ENCODE measurements at regions not wholly inside any gene's neighbourhood (a gene's known extent, or its start where the extent isn't known, plus 50 kb on each side); places are given as distances from the start of the nearest gene placed in this dataset.

GRCh38 chr16:79388396-79388795, 212.1 kb downstream of the MAF start:
- Histone ChIP-seq H3K9me1 (ENCODE audit: insufficient read depth, low read length) (no peaks in the 10 kb centered on the region), H3K4me2 (ENCODE audit: low read depth, low read length) (no peak overlapping the region), H3K4me3 (ENCODE audit: insufficient read depth, low read depth, low read length) (no peak overlapping the region), H3K36me3 (ENCODE audit: control insufficient read depth, insufficient read depth, low read length) (no peaks in the 10 kb centered on the region), H2BK120ac (ENCODE audit: low read depth, low read length) (no peak overlapping the region), H4K20me1 (ENCODE audit: insufficient read depth, low read length) (no peaks in the 10 kb centered on the region), H3K14ac (replicated peaks; ENCODE audit: low read depth, low read length) (no peak overlapping the region), H2AK9ac (replicated peaks; ENCODE audit: low read depth, low read length, poor library complexity) (no peak overlapping the region), H3K18ac (ENCODE audit: low read depth, low read length) (no peak overlapping the region), H3K27ac (ENCODE audit: insufficient read depth, low read length) (no peak overlapping the region), H3K23ac (ENCODE audit: low read depth, low read length) (no peak overlapping the region), H2AFZ (replicated peaks; ENCODE audit: low read length, poor library complexity) (no peak overlapping the region), H4K5ac (ENCODE audit: low read depth, low read length) (no peak overlapping the region), H2BK5ac (ENCODE audit: low read depth, low read length, poor library complexity, severe bottlenecking) (no peak overlapping the region), H3K9ac (ENCODE audit: low read depth, low read length) (no peak overlapping the region), H2BK20ac (ENCODE audit: low read depth, low read length) (no peak overlapping the region), H4K8ac (ENCODE audit: low read depth in 2 of 2, low read length in 2 of 2) (no peak overlapping the region), H4K91ac (ENCODE audit: insufficient read depth, low read depth, low read length) (no peak overlapping the region), H2BK15ac (ENCODE audit: low read depth, low read length) (no peak overlapping the region), H2AK5ac (ENCODE audit: low read depth, low read length) (no peak overlapping the region), H3K27me3 (ENCODE audit: control insufficient read depth, insufficient read depth, low read length) (no peaks in the 10 kb centered on the region), H3K9me3 (ENCODE audit: control insufficient read depth, insufficient read depth, low read length) (peaks cover 15% of the 10 kb centered on the region), H3K56ac (ENCODE audit: extremely low read depth, insufficient read depth, low read length) (no peak overlapping the region), H3K4ac (ENCODE audit: low read depth, low read length) (no peak overlapping the region), H3K4me1 (ENCODE audit: control insufficient read depth, insufficient read depth, low read length) (no peaks in the 10 kb centered on the region), H3K79me1 (ENCODE audit: low read depth in 1 of 2, low read length in 2 of 2) (no peaks in the 10 kb centered on the region)
- ATAC-seq (ENCODE audit: low read depth) (no peak), DNase-seq (no peak)
- CTCF ChIA-PET = no interaction called here
- intact Hi-C loops (cut with micrococcal nuclease) = no loop called here
- no TSS peak for BruUV-seq (replicated peaks)
- POLR2A ChIA-PET (ENCODE audit: unreplicated experiment) = no interaction called here
- in situ Hi-C loops (cut with MboI; ENCODE audit: low sequenced_read_pairs) = no loop called here
- dilution Hi-C loops (cut with HindIII; ENCODE audit: low sequenced_read_pairs, unreplicated experiment) = no loop called here
- TF ChIP-seq CEBPB (IDR thresholded peaks at IDR 0.05; ENCODE audit: low read depth, low read length) (no peak), BHLHE40 (IDR thresholded peaks at IDR 0.05; ENCODE audit: low read depth, low read length) (no peak), POLR2A (IDR thresholded peaks at IDR 0.05; ENCODE audit: low read depth, low read length) (no peak), NFE2L2 (IDR thresholded peaks at IDR 0.05; ENCODE audit: low read depth, low read length) (no peak), RCOR1 (IDR thresholded peaks at IDR 0.05; ENCODE audit: insufficient replicate concordance, low read length) (no peak), RAD21 (IDR thresholded peaks at IDR 0.05; ENCODE audit: low read length) (no peak), SMC3 (IDR thresholded peaks at IDR 0.05; ENCODE audit: low read depth, low read length) (no peak), USF2 (IDR thresholded peaks at IDR 0.05; ENCODE audit: low read depth, low read length) (no peak), CHD1 (IDR thresholded peaks at IDR 0.05; ENCODE audit: low read depth, low read length) (no peak), ELK1 (IDR thresholded peaks at IDR 0.05; ENCODE audit: borderline replicate concordance, low read depth, low read length) (no peak), MXI1 (IDR thresholded peaks at IDR 0.05; ENCODE audit: borderline replicate concordance, low read depth, low read length) (no peak), FOS (IDR thresholded peaks at IDR 0.05; ENCODE audit: low read depth, low read length) (no peak), MAFK (IDR thresholded peaks at IDR 0.05; ENCODE audit: low read depth, low read length) (no peak), MAZ (IDR thresholded peaks at IDR 0.05; ENCODE audit: borderline replicate concordance, low read depth, low read length) (no peak), RFX5 (IDR thresholded peaks at IDR 0.05; ENCODE audit: low read depth, low read length) (no peak)
- TF ChIP-seq, protein P1, sequence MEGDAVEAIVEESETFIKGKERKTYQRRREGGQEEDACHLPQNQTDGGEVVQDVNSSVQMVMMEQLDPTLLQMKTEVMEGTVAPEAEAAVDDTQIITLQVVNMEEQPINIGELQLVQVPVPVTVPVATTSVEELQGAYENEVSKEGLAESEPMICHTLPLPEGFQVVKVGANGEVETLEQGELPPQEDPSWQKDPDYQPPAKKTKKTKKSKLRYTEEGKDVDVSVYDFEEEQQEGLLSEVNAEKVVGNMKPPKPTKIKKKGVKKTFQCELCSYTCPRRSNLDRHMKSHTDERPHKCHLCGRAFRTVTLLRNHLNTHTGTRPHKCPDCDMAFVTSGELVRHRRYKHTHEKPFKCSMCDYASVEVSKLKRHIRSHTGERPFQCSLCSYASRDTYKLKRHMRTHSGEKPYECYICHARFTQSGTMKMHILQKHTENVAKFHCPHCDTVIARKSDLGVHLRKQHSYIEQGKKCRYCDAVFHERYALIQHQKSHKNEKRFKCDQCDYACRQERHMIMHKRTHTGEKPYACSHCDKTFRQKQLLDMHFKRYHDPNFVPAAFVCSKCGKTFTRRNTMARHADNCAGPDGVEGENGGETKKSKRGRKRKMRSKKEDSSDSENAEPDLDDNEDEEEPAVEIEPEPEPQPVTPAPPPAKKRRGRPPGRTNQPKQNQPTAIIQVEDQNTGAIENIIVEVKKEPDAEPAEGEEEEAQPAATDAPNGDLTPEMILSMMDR (conservative IDR thresholded peaks at IDR 0.05; ENCODE audit: low read depth, low read length) = no peak
- no CpG with 5 or more reads among the region's 1 CpG for WGBS, 2 experiments (ENCODE audit: extremely low coverage in 2 of 2, insufficient read length in 1 of 2)
